GM12878 (cell line): ENCODE measurements at regions not wholly inside any gene's neighbourhood (a gene's known extent, or its start where the extent isn't known, plus 50 kb on each side); places are given as distances from the start of the nearest gene placed in this dataset.

Experiments
- ATAC-seq: fragments of 200-7000 bp; cut with Tn5 transposase; 3 replicates; pipeline ENCODE4 v1.9.1; 2020; ENCODE audit warnings: mild to moderate bottlenecking, moderate library complexity
- BruUV-seq: library from RNA; stranded (reverse); fragments of 400-500 nt; replicated peaks from 2 replicates; lab custom pipeline; 2021; lab: Mats Ljungman, UMichigan
- CTCF ChIA-PET: fragments of 300-600 bp; sonication (Branson Sonifier 250); formaldehyde crosslinking; extraction: SDS; loops from one replicate; lab custom pipeline; 2021; ENCODE audit warnings: inconsistent platforms; lab: Yijun Ruan, JAX
- POLR2A ChIA-PET: fragments of 350-600 bp; formaldehyde crosslinking; extraction: SDS; loops from one replicate; lab custom pipeline; 2021; ENCODE audit warnings: inconsistent platforms; lab: Charles Lee
- RAD21 ChIA-PET: fragments of 300-600 bp; sonication (Branson Sonifier 250); formaldehyde crosslinking; loops from one replicate; lab custom pipeline; 2023; ENCODE audit warnings: antibody characterized with exemption; ENCODE audit not compliant: unreplicated experiment; lab: Charles Lee
- SMC1A ChIA-PET: fragments of 300-600 bp; sonication (Branson Sonifier 250); formaldehyde crosslinking; loops from one replicate; lab custom pipeline; 2023; ENCODE audit not compliant: unreplicated experiment, uncharacterized antibody; lab: Charles Lee
- DNase-seq: peaks from one replicate; pipeline ENCODE4 v3.0.0-alpha.2; 2011; ENCODE audit warnings: low read depth, low spot score
- FAIRE-seq: peaks from 3 replicates; lab custom pipeline; 2011; peaks lifted over from hg19 to GRCh38; lab: Jason Lieb, UNC
- H2AFZ ChIP-seq: 2 replicates; pipeline ENCODE4 v1.6.0; 2011; ENCODE audit warnings: low read depth, low read length, control low read depth; ENCODE audit not compliant: control insufficient read depth
- H3K27ac ChIP-seq: 2 replicates; pipeline ENCODE4 v1.5.1; 2011; ENCODE audit warnings: control low read depth; ENCODE audit not compliant: control insufficient read depth, insufficient read depth
- H3K27me3 ChIP-seq, 2 experiments: replicated peaks in 1 of 2; 2 replicates each; pipeline versions ENCODE4 v1.6.0 to v1.6.1; 2011; ENCODE audit warnings: low read length in 1 of 2; ENCODE audit not compliant: control insufficient read depth in 2 of 2, insufficient read depth in 2 of 2
- H3K36me3 ChIP-seq, 2 experiments: 2 replicates each; pipeline ENCODE4 v1.5.1; 2011; ENCODE audit warnings: low read length in 1 of 2; ENCODE audit not compliant: control insufficient read depth in 2 of 2, insufficient read depth in 2 of 2
- H3K4me1 ChIP-seq: 2 replicates; pipeline ENCODE4 v1.6.1; 2011; ENCODE audit warnings: mild to moderate bottlenecking, low read length, moderate library complexity, mixed read lengths; ENCODE audit not compliant: control insufficient read depth, insufficient read depth
- H3K4me2 ChIP-seq: 2 replicates; pipeline ENCODE4 v1.6.0; 2011; ENCODE audit warnings: control low read depth; ENCODE audit not compliant: control insufficient read depth, insufficient read depth
- H3K4me3 ChIP-seq: fragments of 200-600 bp; sonication (generic); 2 replicates; pipeline ENCODE4 v1.5.1; 2016
- H3K79me2 ChIP-seq: 2 replicates; pipeline ENCODE4 v1.6.0; 2011; ENCODE audit warnings: low read length; ENCODE audit not compliant: control insufficient read depth, insufficient read depth
- H3K9ac ChIP-seq: 2 replicates; pipeline ENCODE4 v1.8.0; 2011; ENCODE audit warnings: low read length, control low read depth, mixed read lengths; ENCODE audit not compliant: control insufficient read depth, insufficient read depth
- H3K9me3 ChIP-seq: replicated peaks from 3 replicates; pipeline ENCODE4 v1.5.1; 2011; ENCODE audit warnings: mild to moderate bottlenecking, low read length; ENCODE audit not compliant: control insufficient read depth, insufficient read depth
- H4K20me1 ChIP-seq: 2 replicates; pipeline ENCODE4 v1.6.0; 2011; ENCODE audit not compliant: control insufficient read depth, insufficient read depth
- BMI1 ChIP-seq: fragments of 450-650 bp; IDR thresholded peaks from 2 replicates; pipeline ENCODE4 v1.6.1; 2016; ENCODE audit warnings: mild to moderate bottlenecking, moderate library complexity, borderline replicate concordance
- MXI1 ChIP-seq: fragments of 150-350 bp; IDR thresholded peaks from 2 replicates; pipeline ENCODE4 v1.6.1; 2011; ENCODE audit warnings: low read depth, mild to moderate bottlenecking, inconsistent platforms, low read length, improper control_type of control experiment
- WGBS: methylation state at CpG from one replicate; pipeline ENCODE4 v1.1.6; 2016; ENCODE audit warnings: low lambda C conversion rate; ENCODE audit not compliant: insufficient replicate concordance, insufficient coverage; ENCODE audit errors: missing lambda C conversion rate; 5-methylcytosine and 5-hydroxymethylcytosine counted together
- in situ Hi-C: fragments of 300-500 bp; cut with MboI; formaldehyde crosslinking; loops from 9 replicates; pipeline ENCODE4 v1.14.3; 2018; ENCODE audit warnings: mixed read lengths
- intact Hi-C: fragments of 100-400 bp; cut with micrococcal nuclease; formaldehyde crosslinking; loops from one replicate; pipeline ENCODE4 v1.14.2; 2022; ENCODE audit not compliant: unreplicated experiment
- TF ChIP-seq, protein P1 (sequence below): fragments of 450-650 bp; IDR thresholded peaks from 2 replicates; pipeline ENCODE4 v1.6.1; 2017; ENCODE audit warnings: mild to moderate bottlenecking, moderate library complexity

- H2AFZ ChIP-seq: no peak overlapping the region
- no TSS peak for BruUV-seq
- ATAC-seq (no peak), FAIRE-seq (no peak), DNase-seq (no peak)
- no peaks in the 10 kb centered on the region for H4K20me1 ChIP-seq
- ChIA-PET POLR2A (no interaction called here), CTCF (no interaction called here), RAD21 (no interaction called here), SMC1A (no interaction called here)
- H3K27me3 ChIP-seq: peaks cover 2 to 7% of the 10 kb centered on the region in 2 experiments
- TF ChIP-seq BMI1 (no peak), MXI1 (no peak)
- TF ChIP-seq, protein P1, sequence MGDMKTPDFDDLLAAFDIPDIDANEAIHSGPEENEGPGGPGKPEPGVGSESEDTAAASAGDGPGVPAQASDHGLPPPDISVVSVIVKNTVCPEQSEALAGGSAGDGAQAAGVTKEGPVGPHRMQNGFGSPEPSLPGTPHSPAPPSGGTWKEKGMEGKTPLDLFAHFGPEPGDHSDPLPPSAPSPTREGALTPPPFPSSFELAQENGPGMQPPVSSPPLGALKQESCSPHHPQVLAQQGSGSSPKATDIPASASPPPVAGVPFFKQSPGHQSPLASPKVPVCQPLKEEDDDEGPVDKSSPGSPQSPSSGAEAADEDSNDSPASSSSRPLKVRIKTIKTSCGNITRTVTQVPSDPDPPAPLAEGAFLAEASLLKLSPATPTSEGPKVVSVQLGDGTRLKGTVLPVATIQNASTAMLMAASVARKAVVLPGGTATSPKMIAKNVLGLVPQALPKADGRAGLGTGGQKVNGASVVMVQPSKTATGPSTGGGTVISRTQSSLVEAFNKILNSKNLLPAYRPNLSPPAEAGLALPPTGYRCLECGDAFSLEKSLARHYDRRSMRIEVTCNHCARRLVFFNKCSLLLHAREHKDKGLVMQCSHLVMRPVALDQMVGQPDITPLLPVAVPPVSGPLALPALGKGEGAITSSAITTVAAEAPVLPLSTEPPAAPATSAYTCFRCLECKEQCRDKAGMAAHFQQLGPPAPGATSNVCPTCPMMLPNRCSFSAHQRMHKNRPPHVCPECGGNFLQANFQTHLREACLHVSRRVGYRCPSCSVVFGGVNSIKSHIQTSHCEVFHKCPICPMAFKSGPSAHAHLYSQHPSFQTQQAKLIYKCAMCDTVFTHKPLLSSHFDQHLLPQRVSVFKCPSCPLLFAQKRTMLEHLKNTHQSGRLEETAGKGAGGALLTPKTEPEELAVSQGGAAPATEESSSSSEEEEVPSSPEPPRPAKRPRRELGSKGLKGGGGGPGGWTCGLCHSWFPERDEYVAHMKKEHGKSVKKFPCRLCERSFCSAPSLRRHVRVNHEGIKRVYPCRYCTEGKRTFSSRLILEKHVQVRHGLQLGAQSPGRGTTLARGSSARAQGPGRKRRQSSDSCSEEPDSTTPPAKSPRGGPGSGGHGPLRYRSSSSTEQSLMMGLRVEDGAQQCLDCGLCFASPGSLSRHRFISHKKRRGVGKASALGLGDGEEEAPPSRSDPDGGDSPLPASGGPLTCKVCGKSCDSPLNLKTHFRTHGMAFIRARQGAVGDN: no peak
- H3K4me1 ChIP-seq: no peaks in the 10 kb centered on the region
- no peaks in the 10 kb centered on the region for H3K79me2 ChIP-seq
- H3K4me2 ChIP-seq: no peak overlapping the region
- H3K9ac ChIP-seq: no peak overlapping the region
- H3K36me3 ChIP-seq: no peaks in the 10 kb centered on the region
- no peak overlapping the region for H3K4me3 ChIP-seq
- intact Hi-C loops (no loop called here), in situ Hi-C loops (loop anchor here (25.0 kb wide), 1 partner anchor 620 kb away; no protein-coding TSS in a partner anchor)
- H3K27ac ChIP-seq: no peak overlapping the region
- WGBS: 0% methylated on average over 5 of the region's 5 CpGs
- H3K9me3 ChIP-seq: no peaks in the 10 kb centered on the region
These were observed 179.0 kb downstream of the YTHDC2 start for GRCh38 chr5:113692466-113692865.
